GM19025 (cell line): ENCODE measurements at regions not wholly inside any gene's neighbourhood (a gene's known extent, or its start where the extent isn't known, plus 50 kb on each side); places are given as distances from the start of the nearest gene placed in this dataset.

Experiments used
- ATAC-seq: cut with Tn5 transposase; IDR thresholded peaks from one replicate; pipeline ENCODE4 v1.9.1; 2021; ENCODE audit warnings: mild to moderate bottlenecking, low read depth, moderate library complexity; ENCODE audit not compliant: unreplicated experiment

- no peak for ATAC-seq
Observed at GRCh38 chr22:48039326-48039725, 1276.9 kb downstream of the TBC1D22A start.

GRCh38 chr22:48037618-48038017 is 1275.2 kb downstream of the TBC1D22A start:
- ATAC-seq, result no peak

GRCh38 chr22:48035897-48036296 is 1273.4 kb downstream of the TBC1D22A start:
- no peak for ATAC-seq

DNA sequence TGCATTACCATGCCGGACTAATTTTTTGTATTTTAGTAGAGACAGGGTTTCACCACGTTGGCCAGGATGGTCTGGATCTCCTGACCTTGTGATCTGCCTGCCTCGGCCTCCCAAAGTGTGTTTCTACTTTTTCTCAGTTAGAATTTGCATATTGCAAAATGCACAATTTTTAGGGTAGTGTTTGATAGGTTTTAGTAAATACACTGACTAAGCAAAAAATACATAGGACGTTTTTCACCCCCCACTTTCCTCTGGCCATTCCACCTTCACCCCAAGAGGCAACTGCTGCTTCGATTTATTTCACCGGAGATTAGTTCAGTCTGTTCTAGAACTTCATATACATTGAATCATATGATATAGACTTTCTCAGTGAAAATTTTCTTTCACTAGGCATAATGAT is 1269.1 kb downstream of the TBC1D22A start:
- ATAC-seq, result no peak

GRCh38 chr22:48025096-48025495 is 1262.6 kb downstream of the TBC1D22A start:
- ATAC-seq, result no peak

- ATAC-seq, result no peak
Observed at GRCh38 chr22:48021991-48022401, 1259.5 kb downstream of the TBC1D22A start.

DNA sequence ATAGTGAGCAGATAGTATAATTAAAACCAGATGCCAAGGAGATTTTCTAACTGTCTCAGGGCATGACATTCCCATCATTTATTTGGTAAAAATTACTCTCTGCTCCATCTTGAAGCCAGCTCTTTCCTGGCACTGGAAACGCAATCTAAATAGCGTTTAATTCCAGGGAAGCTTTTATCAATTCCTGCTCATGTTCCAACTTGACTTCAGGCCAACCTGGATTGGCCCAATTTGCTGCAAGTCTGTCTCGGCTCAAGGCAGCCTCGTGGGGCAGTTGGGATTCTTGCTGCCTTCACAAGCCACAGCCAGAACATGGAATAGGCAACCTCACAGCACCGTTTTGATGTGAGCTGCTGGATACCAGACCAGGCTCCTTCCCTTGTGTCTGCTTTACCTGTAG is 1255.9 kb downstream of the TBC1D22A start:
- ATAC-seq, result no peak

DNA sequence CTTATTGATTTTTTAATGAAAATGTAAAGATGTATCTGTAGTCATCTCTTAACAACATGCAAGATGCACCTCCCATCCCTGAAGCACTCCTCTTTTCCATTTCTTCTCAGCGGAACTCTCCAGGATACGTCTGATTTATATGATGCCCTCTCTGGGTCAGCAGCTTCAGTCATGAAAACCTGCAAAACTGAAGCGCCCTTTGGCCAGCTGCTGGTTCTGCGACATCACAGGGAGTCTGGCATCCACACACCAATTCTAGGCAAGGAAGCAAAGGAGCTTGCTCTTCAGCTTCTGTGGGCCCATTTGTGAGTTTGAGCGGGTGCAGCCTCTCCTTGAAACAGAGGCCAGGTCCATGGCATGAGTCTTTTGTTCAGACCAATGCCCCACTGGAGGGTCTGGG is 1253.3 kb downstream of the TBC1D22A start:
- ATAC-seq, result no peak

DNA sequence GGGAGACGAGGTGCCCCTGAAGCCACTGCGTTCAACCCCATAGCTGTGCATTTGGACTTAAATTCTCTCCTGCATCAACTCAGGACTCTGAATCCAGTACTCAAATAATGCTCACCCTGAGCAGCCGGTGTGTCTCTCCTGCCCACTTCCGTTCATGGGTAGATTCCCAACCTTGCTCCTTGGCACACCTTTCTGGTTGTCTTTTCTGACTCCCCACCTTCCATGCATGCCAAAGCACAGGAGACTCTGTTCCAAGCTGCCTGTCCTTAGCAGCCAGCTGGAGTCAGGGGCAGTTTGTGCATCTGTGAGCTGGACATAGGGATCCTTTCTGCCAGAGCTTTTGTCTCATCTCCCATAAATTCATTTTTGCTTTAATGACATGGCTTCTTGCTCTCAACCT is 1242.5 kb downstream of the TBC1D22A start:
- ATAC-seq, result no peak

DNA sequence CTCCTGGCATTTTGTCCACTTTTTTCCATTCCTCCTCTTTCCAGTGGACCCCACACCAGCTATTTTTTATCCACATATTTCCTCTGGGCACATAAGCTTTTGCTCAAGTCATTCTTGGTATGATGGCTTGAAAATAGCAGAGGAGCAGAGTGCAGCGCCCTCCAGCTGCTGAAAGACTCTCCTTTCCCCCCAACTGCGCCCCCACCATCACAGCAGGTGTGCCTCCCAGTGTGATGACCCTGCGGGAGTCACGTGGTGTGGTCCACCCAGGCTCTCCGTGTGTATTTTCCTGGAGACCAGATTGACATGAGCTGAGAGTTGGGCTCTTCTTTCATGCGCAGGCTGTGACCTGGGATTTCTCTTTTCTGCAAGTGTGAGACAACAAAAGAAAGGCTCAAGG is 1241.6 kb downstream of the TBC1D22A start:
- ATAC-seq, result no peak

DNA sequence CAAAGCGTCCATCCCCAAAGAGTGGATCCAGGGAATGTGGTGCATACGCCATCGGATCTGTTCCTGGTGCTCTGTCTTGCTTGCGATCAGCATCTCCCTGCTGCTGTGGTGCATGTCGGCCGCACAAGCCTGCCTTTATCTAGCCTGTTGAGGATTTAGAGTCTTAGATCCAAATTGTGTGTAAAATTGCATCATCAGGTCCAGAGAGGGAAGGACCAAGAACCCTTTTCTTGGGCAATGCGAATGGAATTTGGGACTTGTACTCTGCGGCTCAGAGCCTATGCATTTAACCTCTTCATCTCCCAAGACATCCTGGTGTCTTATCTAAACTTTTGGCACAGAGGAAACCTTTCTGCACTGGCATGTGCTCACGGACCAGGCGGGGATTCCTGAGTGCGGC is 1238.7 kb downstream of the TBC1D22A start:
- no peak for ATAC-seq

- no peak for ATAC-seq
Observed at GRCh38 chr22:47997612-47998011, 1235.2 kb downstream of the TBC1D22A start.

DNA sequence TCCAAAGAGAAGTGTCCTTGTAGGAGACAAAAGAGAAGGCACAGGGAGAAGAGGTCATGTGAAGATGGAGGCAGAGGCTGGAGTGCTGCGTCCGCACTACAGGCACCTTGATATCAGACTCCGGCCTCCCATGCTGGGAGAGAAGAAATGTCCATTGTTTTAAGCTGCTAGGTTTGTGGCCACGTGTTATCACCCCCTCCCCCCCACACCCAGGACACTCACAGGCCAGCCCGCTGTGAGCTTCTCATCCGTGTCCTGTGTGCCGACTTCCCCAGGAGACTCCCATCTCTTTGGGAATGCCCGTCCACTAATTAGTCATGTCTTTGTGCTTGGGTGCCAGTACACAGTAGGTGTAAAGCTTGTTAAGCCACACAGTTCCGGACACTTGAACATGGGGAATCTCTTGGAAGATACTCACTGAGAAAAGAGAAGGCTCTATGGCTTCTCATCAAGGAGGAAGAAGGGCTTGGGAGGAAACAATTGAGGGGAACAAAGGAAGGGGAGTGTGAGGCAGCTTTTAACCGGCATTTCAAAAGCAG is 1234.7 kb downstream of the TBC1D22A start:
- ATAC-seq, result no peak

GRCh38 chr22:47996446-47996857 is 1234.0 kb downstream of the TBC1D22A start:
- no peak for ATAC-seq

DNA sequence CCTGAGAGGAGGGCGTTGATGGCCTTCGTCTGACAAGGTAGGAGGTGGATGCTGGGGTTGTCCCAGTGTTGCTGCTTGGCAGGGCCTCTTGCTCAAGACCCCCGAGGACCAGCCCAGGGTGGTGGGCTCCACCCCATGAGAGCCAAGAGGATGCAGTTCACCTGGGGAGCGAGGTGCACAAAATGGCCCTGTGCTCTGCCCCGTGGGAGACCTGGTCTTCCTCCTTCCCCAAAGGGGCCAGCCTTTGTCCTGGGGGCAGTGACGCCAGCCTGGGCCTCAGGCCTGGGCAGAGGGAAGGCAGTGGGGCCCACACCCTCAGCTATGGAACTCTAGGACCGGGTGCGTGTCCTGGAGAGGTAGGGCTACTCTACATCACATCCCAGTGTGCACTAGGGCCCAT is 1233.3 kb downstream of the TBC1D22A start:
- ATAC-seq, result no peak

- ATAC-seq, result no peak
Observed at GRCh38 chr22:47995264-47995627, 1232.8 kb downstream of the TBC1D22A start.

GRCh38 chr22:47994601-47995263 is 1232.3 kb downstream of the TBC1D22A start:
- ATAC-seq, result no peak

- no peak for ATAC-seq
Observed at GRCh38 chr22:47994045-47994444, 1231.6 kb downstream of the TBC1D22A start.

GRCh38 chr22:47990481-47990880 is 1228.0 kb downstream of the TBC1D22A start:
- ATAC-seq, result no peak

- no peak for ATAC-seq
Observed at GRCh38 chr22:47987885-47988515, 1225.5 kb downstream of the TBC1D22A start.

DNA sequence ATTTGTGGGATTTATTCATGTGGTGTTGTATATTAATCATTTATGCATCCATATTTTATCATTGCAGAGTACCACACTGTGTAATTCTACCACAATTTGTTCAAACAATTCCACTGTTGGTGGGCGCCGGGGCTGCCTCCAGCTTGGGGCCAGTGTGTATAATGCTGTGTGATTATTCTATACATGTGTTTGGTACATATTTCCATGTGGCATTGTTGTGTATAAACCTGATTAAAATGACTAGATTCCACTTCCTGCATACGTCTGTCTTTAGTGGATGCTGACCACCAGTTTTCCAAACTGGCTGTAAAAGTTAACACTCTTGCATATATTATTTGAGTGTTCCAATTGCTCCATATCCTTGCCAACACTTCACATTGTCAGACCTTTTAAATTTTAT is 1213.8 kb downstream of the TBC1D22A start:
- ATAC-seq, result no peak

DNA sequence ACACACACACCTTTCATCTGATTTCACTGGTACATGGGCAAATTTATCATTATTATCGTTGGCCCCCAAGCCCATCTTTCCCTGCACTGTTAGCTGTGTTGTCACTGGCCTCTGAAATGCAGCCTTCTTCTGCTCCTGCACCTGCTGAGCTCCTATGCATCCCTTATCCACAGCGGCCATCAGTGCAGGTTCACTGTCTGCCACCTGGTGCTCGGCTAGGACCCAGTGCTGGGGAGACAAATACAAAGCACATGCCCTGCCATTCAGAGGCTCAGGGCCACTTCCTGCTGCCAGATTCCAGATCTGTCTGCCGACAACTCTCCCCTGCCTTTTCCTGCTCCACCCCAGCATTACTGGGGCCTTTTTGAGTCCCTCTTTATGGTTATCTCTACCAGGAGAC is 1205.4 kb downstream of the TBC1D22A start:
- ATAC-seq, result no peak
